H9 (cell line): ENCODE measurements at regions not wholly inside any gene's neighbourhood (a gene's known extent, or its start where the extent isn't known, plus 50 kb on each side); places are given as distances from the start of the nearest gene placed in this dataset.

Experiments
- DNase-seq: peaks from one replicate; pipeline ENCODE4 v3.0.0-alpha.2; 2017
- H2AFZ ChIP-seq: one replicate; pipeline ENCODE4 v1.6.1; 2013; ENCODE audit warnings: mild to moderate bottlenecking, low read length, control low read depth, moderate library complexity
- H2AK5ac ChIP-seq: 2 replicates; pipeline ENCODE4 v1.6.1; 2013; ENCODE audit warnings: low read length, control low read depth, mixed read lengths; ENCODE audit not compliant: insufficient read length
- H2BK120ac ChIP-seq: one replicate; pipeline ENCODE4 v1.6.1; 2013; ENCODE audit warnings: low read depth, mild to moderate bottlenecking, low read length, control low read depth, inconsistent platforms; ENCODE audit not compliant: poor library complexity, severe bottlenecking
- H2BK12ac ChIP-seq: 2 replicates; pipeline ENCODE4 v1.6.1; 2013; ENCODE audit warnings: low read length, control low read depth, mixed read lengths, low read depth; ENCODE audit not compliant: insufficient read length
- H2BK15ac ChIP-seq: 2 replicates; pipeline ENCODE4 v1.6.1; 2013; ENCODE audit warnings: low read depth, low read length, control low read depth
- H2BK20ac ChIP-seq: one replicate; pipeline ENCODE4 v1.6.1; 2013; ENCODE audit warnings: low read depth, mild to moderate bottlenecking, low read length, control low read depth, inconsistent platforms; ENCODE audit not compliant: poor library complexity, severe bottlenecking
- H2BK5ac ChIP-seq: 2 replicates; pipeline ENCODE4 v1.6.1; 2013; ENCODE audit warnings: low read length, control low read depth, mixed read lengths; ENCODE audit not compliant: insufficient read length
- H3K14ac ChIP-seq: 2 replicates; pipeline ENCODE4 v1.6.1; 2013; ENCODE audit warnings: low read length, control low read depth; ENCODE audit not compliant: insufficient read depth
- H3K18ac ChIP-seq: 2 replicates; pipeline ENCODE4 v1.6.1; 2013; ENCODE audit warnings: low read depth, mild to moderate bottlenecking, mixed read lengths, low read length, control low read depth; ENCODE audit not compliant: insufficient read length
- H3K23ac ChIP-seq: 2 replicates; pipeline ENCODE4 v1.6.1; 2013; ENCODE audit warnings: low read length, control low read depth, mixed read lengths, low read depth; ENCODE audit not compliant: insufficient read length
- H3K23me2 ChIP-seq: 2 replicates; pipeline ENCODE4 v1.6.1; 2013; ENCODE audit warnings: low read depth, mild to moderate bottlenecking, mixed read lengths, low read length, control low read depth; ENCODE audit not compliant: insufficient read length, poor library complexity, severe bottlenecking
- H3K27ac ChIP-seq: 2 replicates; pipeline ENCODE4 v1.5.1; 2013; ENCODE audit warnings: low read length, control low read depth, mixed read lengths, low read depth; ENCODE audit not compliant: insufficient read length
- H3K27me3 ChIP-seq: 2 replicates; pipeline ENCODE4 v1.6.1; 2013; ENCODE audit warnings: low read length, control low read depth, inconsistent platforms; ENCODE audit not compliant: insufficient read depth
- H3K4ac ChIP-seq: 2 replicates; pipeline ENCODE4 v1.6.1; 2013; ENCODE audit warnings: low read depth, mild to moderate bottlenecking, control low read depth, inconsistent platforms, low read length, moderate library complexity
- H3K4me1 ChIP-seq: 2 replicates; pipeline ENCODE4 v1.6.1; 2013; ENCODE audit warnings: low read length, control low read depth, inconsistent platforms; ENCODE audit not compliant: insufficient read depth
- H3K4me2 ChIP-seq: 2 replicates; pipeline ENCODE4 v1.6.1; 2013; ENCODE audit warnings: low read length, control low read depth, mixed read lengths; ENCODE audit not compliant: insufficient read length, insufficient read depth
- H3K56ac ChIP-seq: 2 replicates; pipeline ENCODE4 v1.6.1; 2013; ENCODE audit warnings: low read depth, mild to moderate bottlenecking, mixed read lengths, low read length, control low read depth; ENCODE audit not compliant: insufficient read length
- H3K79me1 ChIP-seq: 2 replicates; pipeline ENCODE4 v1.6.1; 2013; ENCODE audit warnings: low read depth, mild to moderate bottlenecking, moderate library complexity, low read length, control low read depth, inconsistent platforms; ENCODE audit not compliant: insufficient read depth, poor library complexity, severe bottlenecking
- H3K79me2 ChIP-seq: 2 replicates; pipeline ENCODE4 v1.6.1; 2013; ENCODE audit warnings: low read length, control low read depth, inconsistent platforms; ENCODE audit not compliant: insufficient read depth
- H3K9ac ChIP-seq: 2 replicates; pipeline ENCODE4 v1.6.1; 2013; ENCODE audit warnings: low read length, control low read depth, mixed read lengths; ENCODE audit not compliant: insufficient read length; ENCODE audit errors: extremely low read depth
- H3K9me3 ChIP-seq: one replicate; pipeline ENCODE4 v1.6.1; 2013; ENCODE audit warnings: low read depth, low read length, inconsistent platforms; ENCODE audit not compliant: control insufficient read depth
- H3T11ph ChIP-seq: one replicate; pipeline ENCODE4 v1.6.1; 2013; ENCODE audit warnings: mild to moderate bottlenecking, low read length, control low read depth, inconsistent platforms
- H4K20me1 ChIP-seq: one replicate; pipeline ENCODE4 v1.6.1; 2013; ENCODE audit not compliant: control insufficient read depth, insufficient read length, insufficient read depth
- H4K5ac ChIP-seq: 2 replicates; pipeline ENCODE4 v1.6.1; 2013; ENCODE audit warnings: low read depth, mild to moderate bottlenecking, mixed read lengths, low read length, control low read depth; ENCODE audit not compliant: insufficient read length
- H4K8ac ChIP-seq: replicated peaks from 2 replicates; pipeline ENCODE4 v1.6.1; 2013; ENCODE audit warnings: low read length, control low read depth, mixed read lengths, low read depth; ENCODE audit not compliant: insufficient read length
- H4K91ac ChIP-seq: 2 replicates; pipeline ENCODE4 v1.6.1; 2013; ENCODE audit warnings: low read depth, mild to moderate bottlenecking, moderate library complexity, mixed read lengths, low read length, control low read depth; ENCODE audit not compliant: insufficient read length
- H3K27ac Mint-ChIP-seq, 3 experiments: 2 replicates in 2 of 3; 3 replicates in 1 of 3; pipeline ENCODE4 v1.8.0; 2020 to 2021; ENCODE audit warnings: mixed read lengths in 3 of 3, mild to moderate bottlenecking in 1 of 3, moderate library complexity in 1 of 3
- H3K27me3 Mint-ChIP-seq: 2 replicates; pipeline ENCODE4 v1.8.0; 2021; ENCODE audit warnings: low read depth, mild to moderate bottlenecking, moderate library complexity, mixed read lengths
- H3K36me3 Mint-ChIP-seq, 3 experiments: 2 replicates in 2 of 3; 3 replicates in 1 of 3; pipeline ENCODE4 v1.8.0; 2020 to 2021; ENCODE audit warnings: low read depth in 3 of 3, mixed read lengths in 3 of 3; ENCODE audit not compliant: insufficient read depth in 1 of 3
- H3K4me1 Mint-ChIP-seq, 2 experiments: 2 replicates each; pipeline ENCODE4 v1.8.0; 2020; ENCODE audit warnings: mixed read lengths in 2 of 2
- H3K4me3 Mint-ChIP-seq, 2 experiments: 2 replicates in 1 of 2; 3 replicates in 1 of 2; pipeline ENCODE4 v1.8.0; 2020 to 2021; ENCODE audit warnings: mild to moderate bottlenecking in 2 of 2, mixed read lengths in 2 of 2, moderate library complexity in 1 of 2
- H3K9me3 Mint-ChIP-seq, 2 experiments: 2 replicates in 1 of 2; 3 replicates in 1 of 2; pipeline ENCODE4 v1.8.0; 2020; ENCODE audit warnings: mild to moderate bottlenecking in 2 of 2, mixed read lengths in 2 of 2, moderate library complexity in 1 of 2
- WGBS: extraction: QIAGEN DNeasy Blood & Tissue Kit; methylation state at CpG from one replicate; pipeline ENCODE4 v1.1.7; 2013; ENCODE audit warnings: missing lambda C conversion rate, low lambda C conversion rate, mixed read lengths; ENCODE audit not compliant: insufficient read length; ENCODE audit errors: extremely low coverage; 5-methylcytosine and 5-hydroxymethylcytosine counted together
- TF ChIP-seq, protein P1 (sequence below): fragments of 200-600 bp; sonication (generic); conservative IDR thresholded peaks from 3 replicates; pipeline ENCODE4 v1.8.0; 2021; ENCODE audit warnings: antibody characterized with exemption, mild to moderate bottlenecking

DNA sequence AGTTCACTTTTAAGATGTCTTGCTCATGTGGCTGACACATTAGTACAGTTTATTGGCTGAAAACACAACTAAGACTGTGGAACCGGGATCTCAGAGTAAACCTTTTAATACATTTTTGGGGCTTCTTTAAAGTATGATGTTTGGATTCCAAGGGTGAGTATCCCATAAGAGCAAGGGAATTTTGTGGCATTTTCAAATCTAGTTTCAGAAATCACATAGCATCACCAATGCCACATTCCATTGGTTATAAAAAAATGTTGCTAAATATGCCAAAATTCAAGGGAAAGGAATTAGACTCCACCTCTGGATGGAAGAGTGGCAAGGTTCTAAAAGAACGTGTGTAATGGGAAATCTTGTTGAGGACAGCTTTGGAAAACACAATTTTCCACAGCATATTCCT lies 338.6 kb downstream of the COL12A1 start:
- Histone ChIP-seq H2AK5ac (no peak overlapping the region), H3T11ph (no peak overlapping the region), H2BK20ac (no peak overlapping the region), H3K79me2 (no peaks in the 10 kb centered on the region), H3K4ac (no peak overlapping the region), H3K79me1 (no peaks in the 10 kb centered on the region), H3K23me2 (no peaks in the 10 kb centered on the region), H2BK12ac (no peak overlapping the region), H3K56ac (no peak overlapping the region), H4K91ac (no peak overlapping the region), H4K5ac (no peak overlapping the region), H2BK120ac (no peak overlapping the region), H3K27me3 (no peaks in the 10 kb centered on the region), H4K8ac (no peak overlapping the region), H2AFZ (no peak overlapping the region), H2BK5ac (no peak overlapping the region), H3K9me3 (no peaks in the 10 kb centered on the region), H3K9ac (no peak overlapping the region), H4K20me1 (no peaks in the 10 kb centered on the region), H3K27ac (no peak overlapping the region), H3K4me2 (no peak overlapping the region), H3K23ac (no peak overlapping the region), H3K4me1 (no peaks in the 10 kb centered on the region), H2BK15ac (no peak overlapping the region), H3K14ac (no peak overlapping the region), H3K18ac (no peak overlapping the region)
- DNase-seq, result no peak
- Mint-ChIP-seq H3K9me3 (no peaks in the 10 kb centered on the region; a peak in 1 of 5 replicates), H3K27ac (no peak overlapping the region), H3K27me3 (no peaks in the 10 kb centered on the region), H3K36me3 (no peaks in the 10 kb centered on the region; a peak in 1 of 7 replicates), H3K4me1 (no peaks in the 10 kb centered on the region), H3K4me3 (no peak overlapping the region)
- TF ChIP-seq, protein P1, sequence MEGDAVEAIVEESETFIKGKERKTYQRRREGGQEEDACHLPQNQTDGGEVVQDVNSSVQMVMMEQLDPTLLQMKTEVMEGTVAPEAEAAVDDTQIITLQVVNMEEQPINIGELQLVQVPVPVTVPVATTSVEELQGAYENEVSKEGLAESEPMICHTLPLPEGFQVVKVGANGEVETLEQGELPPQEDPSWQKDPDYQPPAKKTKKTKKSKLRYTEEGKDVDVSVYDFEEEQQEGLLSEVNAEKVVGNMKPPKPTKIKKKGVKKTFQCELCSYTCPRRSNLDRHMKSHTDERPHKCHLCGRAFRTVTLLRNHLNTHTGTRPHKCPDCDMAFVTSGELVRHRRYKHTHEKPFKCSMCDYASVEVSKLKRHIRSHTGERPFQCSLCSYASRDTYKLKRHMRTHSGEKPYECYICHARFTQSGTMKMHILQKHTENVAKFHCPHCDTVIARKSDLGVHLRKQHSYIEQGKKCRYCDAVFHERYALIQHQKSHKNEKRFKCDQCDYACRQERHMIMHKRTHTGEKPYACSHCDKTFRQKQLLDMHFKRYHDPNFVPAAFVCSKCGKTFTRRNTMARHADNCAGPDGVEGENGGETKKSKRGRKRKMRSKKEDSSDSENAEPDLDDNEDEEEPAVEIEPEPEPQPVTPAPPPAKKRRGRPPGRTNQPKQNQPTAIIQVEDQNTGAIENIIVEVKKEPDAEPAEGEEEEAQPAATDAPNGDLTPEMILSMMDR, result no peak
- no CpG with 5 or more reads among the region's 2 CpGs for WGBS
